ENCODE measurements at regions not wholly inside any gene's neighbourhood (a gene's known extent, or its start where the extent isn't known, plus 50 kb on each side); places are given as distances from the start of the nearest gene placed in this dataset.

DNA sequence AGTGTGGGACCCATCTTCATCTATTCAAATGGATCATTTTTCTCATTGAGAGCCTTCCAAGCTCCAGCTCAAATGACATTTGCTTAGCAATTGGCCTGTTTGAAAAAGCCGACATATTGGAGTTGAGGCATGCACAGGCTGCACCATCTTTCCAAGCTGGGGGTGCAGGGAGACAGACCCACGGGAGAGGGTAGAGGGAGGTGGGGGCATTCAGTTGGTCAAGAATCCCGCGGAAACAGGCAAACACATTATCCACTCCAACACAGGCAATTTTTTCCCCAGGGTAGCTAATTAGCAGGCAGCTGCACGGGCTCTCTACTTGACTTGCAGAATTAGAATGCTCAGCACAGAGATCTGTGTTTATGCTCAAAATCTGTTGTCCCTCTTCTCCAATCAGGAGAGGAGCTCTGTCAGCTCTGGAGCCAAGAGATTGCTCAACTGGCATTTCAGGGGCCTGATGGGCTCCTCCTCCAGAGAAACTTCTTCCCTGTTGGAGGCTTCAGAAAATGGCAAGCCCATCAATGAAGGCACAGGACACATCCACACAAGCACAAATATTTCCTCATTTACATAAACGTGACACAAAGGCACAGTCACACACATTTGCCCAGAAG, 267.8 kb downstream of the FOXD2 start:
- DNase-seq, result no peak

DNA sequence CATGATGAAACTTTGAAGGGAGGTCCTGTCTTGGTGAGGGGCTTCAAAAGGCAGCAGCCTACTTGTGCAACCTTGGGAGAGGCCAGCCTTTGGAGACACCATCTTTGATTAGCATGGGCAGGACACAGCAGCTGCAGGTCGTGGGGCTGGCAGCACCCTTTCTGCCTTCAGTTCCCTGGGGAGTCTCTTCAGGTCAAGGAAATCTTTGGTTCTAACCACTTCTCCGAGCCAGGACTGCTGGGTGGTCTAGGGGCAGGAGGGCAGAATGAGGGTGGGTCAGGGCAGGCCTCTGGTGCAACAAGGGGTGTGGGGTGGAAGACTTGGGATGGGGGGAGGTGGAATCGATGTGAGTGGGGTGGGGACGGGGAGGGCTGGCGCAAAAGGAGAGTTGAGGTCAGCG, 269.7 kb downstream of the FOXD2 start:
- DNase-seq, result no peak

DNA sequence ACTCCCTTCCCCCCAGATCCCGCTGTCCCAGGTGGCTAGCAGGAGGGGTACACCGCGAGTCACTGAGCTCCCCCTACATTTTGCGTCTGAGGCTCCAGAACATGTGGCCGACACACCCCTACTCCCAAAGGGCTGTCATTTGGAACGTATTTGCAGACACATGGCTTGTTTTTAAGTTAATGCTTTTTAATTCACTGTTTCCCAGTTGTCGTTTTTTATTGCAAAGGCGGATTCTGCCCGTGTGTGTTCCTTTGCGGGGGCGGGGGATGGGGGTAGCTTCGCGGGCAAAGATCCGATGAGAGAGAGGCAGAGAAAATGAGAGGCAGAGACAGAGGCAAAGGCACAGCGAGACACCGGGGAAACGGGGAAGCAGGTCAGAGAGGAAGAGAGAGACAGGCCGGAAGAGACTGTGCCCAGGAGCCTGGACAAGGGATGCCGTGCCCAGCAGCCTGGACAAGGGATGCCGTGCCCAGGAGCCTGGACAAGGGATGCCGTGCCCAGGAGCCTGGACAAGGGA, 270.2 kb downstream of the FOXD2 start:
- no peak for DNase-seq

DNA sequence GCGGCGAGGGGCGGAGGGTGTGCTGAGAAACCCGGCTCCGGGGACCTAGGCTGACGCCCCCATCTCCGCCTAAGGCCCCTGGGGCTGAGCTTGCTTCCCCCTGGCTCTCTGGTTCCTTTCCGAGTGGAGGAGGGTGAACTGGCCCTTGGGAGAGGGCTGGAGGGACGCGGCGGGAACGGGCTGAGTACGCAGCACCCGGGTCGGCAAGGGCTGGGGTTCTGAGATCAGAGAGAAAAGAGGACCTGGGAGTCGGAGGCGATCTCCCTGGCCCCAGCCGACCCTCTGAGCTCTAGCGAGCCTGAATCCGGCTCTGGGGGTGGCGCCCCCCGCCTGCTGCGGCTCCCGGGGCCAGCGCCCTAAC, 270.8 kb downstream of the FOXD2 start:
- no peak for DNase-seq

DNA sequence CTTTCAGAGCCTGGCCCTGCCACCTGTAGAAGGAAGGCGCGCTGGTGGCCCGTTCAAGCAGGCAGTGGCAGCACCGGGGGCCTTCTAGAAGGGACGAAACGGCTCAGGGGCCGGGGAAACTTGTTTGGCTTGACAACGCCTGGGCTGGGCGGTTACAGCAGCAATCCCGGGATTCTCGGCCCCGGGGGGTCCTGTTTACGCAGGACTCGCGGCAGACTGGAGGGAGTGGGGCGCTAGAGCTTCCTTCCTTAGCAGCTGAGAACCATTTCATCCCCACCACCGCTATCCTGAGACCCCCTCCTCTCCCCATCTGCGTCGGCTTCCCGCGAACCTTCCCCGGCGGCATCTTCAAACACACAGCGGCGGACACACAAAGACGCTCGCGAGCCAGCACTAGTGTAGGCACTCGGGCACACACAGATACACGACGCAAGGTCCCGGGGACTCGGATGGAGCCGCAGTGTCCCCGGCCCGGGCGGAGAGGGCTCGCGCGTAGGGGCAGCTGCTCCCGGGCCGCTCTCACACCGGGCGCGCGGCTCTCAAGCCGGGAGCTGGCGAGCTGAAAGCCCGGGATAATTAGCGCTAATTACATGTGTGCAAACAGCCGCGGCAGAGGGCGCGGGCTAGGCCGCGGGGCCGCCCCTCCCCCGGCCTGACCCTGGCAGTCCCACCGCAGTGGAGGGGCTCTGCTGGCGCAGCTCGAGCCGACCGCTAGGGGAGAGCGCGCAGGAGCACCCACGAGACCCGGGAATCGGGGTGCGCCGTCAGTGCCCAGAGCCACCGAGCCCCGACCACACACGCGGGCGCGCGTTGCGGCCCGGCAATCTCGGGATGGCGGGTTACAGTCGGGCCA, 271.4 kb downstream of the FOXD2 start:
- DNase-seq, result peak; percentile 45

DNA sequence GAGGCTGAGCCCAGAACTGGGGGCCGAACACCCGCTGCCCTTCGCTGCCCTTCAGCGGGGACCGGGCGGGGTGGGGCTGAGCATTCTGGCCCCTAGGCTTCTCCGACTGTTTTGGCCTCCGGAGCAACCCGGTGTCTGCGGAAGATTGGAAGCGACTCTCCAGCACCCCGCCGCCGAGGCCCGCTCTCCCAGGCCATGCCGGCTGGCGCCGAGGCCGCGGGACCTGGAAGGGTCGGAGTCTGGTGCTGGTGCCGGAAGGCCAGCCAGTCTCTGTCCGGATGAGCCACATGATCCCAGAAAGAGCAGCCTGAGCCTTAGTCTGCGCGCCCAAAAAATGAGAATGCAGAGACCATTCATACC, 272.0 kb downstream of the FOXD2 start:
- DNase-seq, result peak; percentile 33

DNA sequence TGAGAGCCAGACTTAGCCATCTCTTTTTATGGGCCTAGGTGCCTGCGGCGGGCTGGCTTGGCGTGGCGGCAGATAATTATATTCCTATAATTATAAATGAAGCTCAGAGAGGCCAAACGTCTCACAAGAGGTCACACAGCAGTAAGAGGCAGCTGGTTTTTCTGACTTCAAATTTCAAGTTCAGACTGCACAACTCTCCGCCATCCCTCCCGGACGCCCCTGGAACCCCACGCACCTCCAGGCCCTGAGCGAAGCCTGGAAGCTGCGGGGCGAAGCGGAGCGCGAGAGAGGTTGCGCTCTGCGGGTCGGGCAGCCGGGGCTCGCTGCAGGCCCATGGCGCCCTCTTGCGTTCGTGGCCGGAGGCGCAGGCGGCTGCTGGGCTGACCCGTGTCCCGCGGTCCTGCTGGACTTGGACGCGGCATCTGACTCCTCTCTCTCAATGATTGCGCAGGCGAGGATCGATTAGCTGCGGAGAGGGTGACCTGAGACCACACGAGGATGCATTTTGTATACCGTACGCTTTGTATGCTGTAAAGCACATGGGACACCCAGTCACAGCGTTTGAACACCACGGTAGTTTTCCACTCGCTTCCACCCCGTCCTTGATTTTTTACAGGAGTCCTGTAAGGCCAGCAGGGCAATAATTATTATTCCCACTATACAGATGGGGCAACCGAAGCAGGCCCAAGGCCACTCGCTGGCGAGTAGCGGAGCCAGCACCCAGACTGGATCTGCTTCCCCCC, 272.7 kb downstream of the FOXD2 start:
- peak; percentile 81 for DNase-seq
